ENCODE measurements at regions not wholly inside any gene's neighbourhood (a gene's known extent, or its start where the extent isn't known, plus 50 kb on each side); places are given as distances from the start of the nearest gene placed in this dataset.

- TF ChIP-seq CTCF (IDR thresholded peaks at IDR 0.05), result no peak
- TF ChIP-seq POLR2A (IDR thresholded peaks at IDR 0.05), result no peak
- TF ChIP-seq POLR2AphosphoS5 (IDR thresholded peaks at IDR 0.05), result no peak
Observed at GRCh38 chr2:57386305-57386704, 660.3 kb upstream of the VRK2 start.
